K562 (cell line): ENCODE measurements at regions not wholly inside any gene's neighbourhood (a gene's known extent, or its start where the extent isn't known, plus 50 kb on each side); places are given as distances from the start of the nearest gene placed in this dataset.

Experiments used
- ATAC-seq: fragments of 200-7000 bp; cut with Tn5 transposase; 3 replicates; pipeline ENCODE4 v1.9.1; 2020; ENCODE audit warnings: moderate library complexity
- BruUV-seq: library from RNA; stranded (reverse); fragments of 400-500 nt; replicated peaks from 2 replicates; lab custom pipeline; 2021; lab: Mats Ljungman, UMichigan
- CTCF ChIA-PET: fragments of 300-600 bp; formaldehyde crosslinking; extraction: SDS; loops from one replicate; lab custom pipeline; 2021; ENCODE audit warnings: low intra/inter-chr PET ratio; lab: Yijun Ruan, JAX
- POLR2A ChIA-PET: fragments of 300-600, 350-650 bp; sonication (Branson Sonifier 250); formaldehyde crosslinking; extraction: SDS; loops from one replicate; lab custom pipeline; 2021; ENCODE audit warnings: antibody characterized with exemption, inconsistent platforms; lab: Yijun Ruan, JAX
- DNase-seq, 4 experiments: peaks; one replicate each; pipeline versions ENCODE4 v3.0.0 to v3.0.0-alpha.2; 2011 to 2018; ENCODE audit warnings: low spot score in 3 of 4, mixed read lengths in 3 of 4; ENCODE audit errors: extremely low read depth in 1 of 4
- FAIRE-seq: peaks from 2 replicates; lab custom pipeline; 2011; peaks lifted over from hg19 to GRCh38; lab: Jason Lieb, UNC
- H2AFZ ChIP-seq: 2 replicates; pipeline ENCODE4 v1.6.0; 2011; ENCODE audit warnings: low read depth, low read length, control low read depth, inconsistent platforms
- H3K27ac ChIP-seq: fragments of 200-600 bp; 3 replicates; pipeline ENCODE4 v1.8.0; 2011; ENCODE audit warnings: low read depth, mild to moderate bottlenecking, control low read depth, inconsistent platforms, low read length, moderate library complexity, mixed read lengths; ENCODE audit errors: extremely low read depth
- H3K27me3 ChIP-seq, 2 experiments: fragments of 300-600 bp in 1 of 2; 2 replicates in 1 of 2; 3 replicates in 1 of 2; pipeline versions ENCODE4 v1.6.0 to v1.8.0; 2011; ENCODE audit warnings: inconsistent platforms in 2 of 2, low read length in 2 of 2, mild to moderate bottlenecking in 1 of 2, mixed read lengths in 1 of 2, moderate library complexity in 1 of 2; ENCODE audit not compliant: control insufficient read depth in 2 of 2, insufficient read depth in 2 of 2
- H3K36me3 ChIP-seq: fragments of 300-600 bp; 3 replicates; pipeline ENCODE4 v1.8.0; 2011; ENCODE audit warnings: mild to moderate bottlenecking, low read length, inconsistent platforms; ENCODE audit not compliant: control insufficient read depth, insufficient read depth
- H3K4me1 ChIP-seq, 2 experiments: fragments of 200-600 bp in 1 of 2; replicated peaks in 1 of 2; 2 replicates in 1 of 2; 3 replicates in 1 of 2; pipeline versions ENCODE4 v1.5.1 to v1.8.0; 2011; ENCODE audit warnings: inconsistent platforms in 2 of 2, low read length in 2 of 2, mild to moderate bottlenecking in 1 of 2, mixed read lengths in 1 of 2, moderate library complexity in 1 of 2; ENCODE audit not compliant: control insufficient read depth in 2 of 2, insufficient read depth in 2 of 2
- H3K4me2 ChIP-seq: 2 replicates; pipeline ENCODE4 v1.6.1; 2011; ENCODE audit warnings: low read length, control low read depth, inconsistent platforms, mixed read lengths; ENCODE audit not compliant: insufficient read depth
- H3K4me3 ChIP-seq: fragments of 200-600 bp; sonication (generic), shearing (Covaris generic); 2 replicates; pipeline ENCODE4 v1.5.1; 2016; ENCODE audit warnings: control low read depth, inconsistent platforms
- H3K79me2 ChIP-seq: fragments of 200-600 bp; 3 replicates; pipeline ENCODE4 v1.8.0; 2011; ENCODE audit warnings: low read length, inconsistent platforms; ENCODE audit not compliant: control insufficient read depth, insufficient read depth
- H3K9ac ChIP-seq, 2 experiments: 2 replicates each; pipeline versions ENCODE4 v1.6.0 to v1.6.1; 2011; ENCODE audit warnings: low read depth in 2 of 2, low read length in 2 of 2, control low read depth in 1 of 2, inconsistent platforms in 1 of 2, mild to moderate bottlenecking in 1 of 2, mixed read lengths in 1 of 2; ENCODE audit not compliant: insufficient read depth in 1 of 2
- H3K9me1 ChIP-seq: one replicate; pipeline ENCODE4 v1.6.0; 2011; ENCODE audit warnings: inconsistent platforms, mild to moderate bottlenecking, low read length, moderate library complexity; ENCODE audit not compliant: control insufficient read depth, insufficient read depth
- H3K9me3 ChIP-seq: replicated peaks from 2 replicates; pipeline ENCODE4 v1.5.1; 2011; ENCODE audit warnings: low read depth, low read length, inconsistent platforms; ENCODE audit not compliant: control insufficient read depth, insufficient read depth
- H4K20me1 ChIP-seq: replicated peaks from 2 replicates; pipeline ENCODE4 v1.6.1; 2011; ENCODE audit warnings: low read length, inconsistent platforms, mixed read lengths; ENCODE audit not compliant: control insufficient read depth, insufficient read depth
- ZNF239 ChIP-seq: fragments of 250-450 bp; sonication (Bioruptor Pico); IDR thresholded peaks from 2 replicates; pipeline ENCODE4 v1.4.0; 2020; ENCODE audit warnings: mild to moderate bottlenecking
- WGBS: fragments of 100-300 bp; shearing (Covaris generic); methylation state at CpG from one replicate; pipeline ENCODE4 v1.1.6; 2016; ENCODE audit warnings: low coverage, mixed read lengths; ENCODE audit not compliant: insufficient coverage; ENCODE audit errors: missing lambda C conversion rate; 5-methylcytosine and 5-hydroxymethylcytosine counted together
- in situ Hi-C: fragments of 300-500 bp; cut with MboI; formaldehyde crosslinking; loops from 4 replicates; pipeline ENCODE4 v1.15.0; 2018; ENCODE audit warnings: inconsistent platforms, mixed read lengths
- intact Hi-C: fragments of 100-400 bp; cut with micrococcal nuclease; formaldehyde crosslinking; loops from 2 replicates; pipeline ENCODE4 v1.14.2; 2022
- TF ChIP-seq, protein P1 (sequence below): sonication (generic); formaldehyde crosslinking; IDR thresholded peaks from 2 replicates; pipeline ENCODE4 v1.8.1; 2023; ENCODE audit warnings: mild to moderate bottlenecking, missing genetic modification reagents

DNA sequence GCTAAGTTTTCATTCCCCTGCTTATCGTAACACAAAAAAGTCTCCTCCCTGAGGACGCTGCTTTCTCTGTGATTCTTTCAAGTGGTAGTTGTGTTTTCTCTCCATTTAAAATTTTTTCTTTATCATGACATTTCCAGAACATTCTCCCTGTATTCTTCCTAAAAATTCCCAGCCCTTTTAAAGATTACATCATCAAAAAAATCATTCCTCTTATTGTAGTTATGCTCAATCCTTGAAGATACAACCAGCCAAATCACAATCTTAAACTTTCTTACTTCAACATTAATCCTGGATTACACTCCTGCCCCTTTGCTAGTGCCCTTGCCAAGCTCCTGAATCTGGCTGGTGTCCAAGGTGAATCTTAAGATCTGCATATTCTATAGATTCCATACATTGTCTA is 163.7 kb upstream of the CBLB start (continued):
- TF ChIP-seq ZNF239 = no peak

DNA sequence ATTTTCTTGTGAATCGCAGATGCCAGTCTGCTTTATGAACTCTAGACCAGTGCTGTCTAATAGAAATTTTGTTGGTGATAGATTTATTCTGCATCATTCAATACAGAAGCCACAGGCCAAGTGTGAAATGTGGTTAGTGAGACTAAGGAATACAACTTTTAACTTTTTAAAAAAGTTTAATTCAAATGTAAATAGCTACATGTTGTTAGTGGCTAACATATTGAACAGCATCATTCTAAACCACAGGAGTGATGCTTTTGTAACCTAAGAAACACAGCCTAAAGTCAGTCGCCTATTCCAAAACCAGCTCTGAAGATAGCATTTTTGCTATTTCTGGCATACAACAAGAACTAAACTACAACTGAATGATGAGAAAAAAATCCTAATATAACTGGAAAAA is 164.8 kb upstream of the CBLB start:
- intact Hi-C loops (no loop called here), in situ Hi-C loops (no loop called here)
- Histone ChIP-seq H3K79me2 (no peaks in the 10 kb centered on the region), H3K27me3 (no peaks in the 10 kb centered on the region), H3K4me2 (no peak overlapping the region), H3K9ac (no peak overlapping the region), H3K9me1 (no peaks in the 10 kb centered on the region), H3K36me3 (no peaks in the 10 kb centered on the region), H2AFZ (no peak overlapping the region), H4K20me1 (no peaks in the 10 kb centered on the region), H3K4me3 (no peak overlapping the region), H3K27ac (no peak overlapping the region), H3K9me3 (no peaks in the 10 kb centered on the region), H3K4me1 (no peaks in the 10 kb centered on the region)
- no peak for FAIRE-seq
- ChIA-PET CTCF (no interaction called here), POLR2A (no interaction called here)
- TF ChIP-seq, protein P1, sequence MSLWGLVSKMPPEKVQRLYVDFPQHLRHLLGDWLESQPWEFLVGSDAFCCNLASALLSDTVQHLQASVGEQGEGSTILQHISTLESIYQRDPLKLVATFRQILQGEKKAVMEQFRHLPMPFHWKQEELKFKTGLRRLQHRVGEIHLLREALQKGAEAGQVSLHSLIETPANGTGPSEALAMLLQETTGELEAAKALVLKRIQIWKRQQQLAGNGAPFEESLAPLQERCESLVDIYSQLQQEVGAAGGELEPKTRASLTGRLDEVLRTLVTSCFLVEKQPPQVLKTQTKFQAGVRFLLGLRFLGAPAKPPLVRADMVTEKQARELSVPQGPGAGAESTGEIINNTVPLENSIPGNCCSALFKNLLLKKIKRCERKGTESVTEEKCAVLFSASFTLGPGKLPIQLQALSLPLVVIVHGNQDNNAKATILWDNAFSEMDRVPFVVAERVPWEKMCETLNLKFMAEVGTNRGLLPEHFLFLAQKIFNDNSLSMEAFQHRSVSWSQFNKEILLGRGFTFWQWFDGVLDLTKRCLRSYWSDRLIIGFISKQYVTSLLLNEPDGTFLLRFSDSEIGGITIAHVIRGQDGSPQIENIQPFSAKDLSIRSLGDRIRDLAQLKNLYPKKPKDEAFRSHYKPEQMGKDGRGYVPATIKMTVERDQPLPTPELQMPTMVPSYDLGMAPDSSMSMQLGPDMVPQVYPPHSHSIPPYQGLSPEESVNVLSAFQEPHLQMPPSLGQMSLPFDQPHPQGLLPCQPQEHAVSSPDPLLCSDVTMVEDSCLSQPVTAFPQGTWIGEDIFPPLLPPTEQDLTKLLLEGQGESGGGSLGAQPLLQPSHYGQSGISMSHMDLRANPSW = no peak
- ATAC-seq = no peak
- WGBS = 52% methylated on average over 2 of the region's 2 CpGs
- no peak for DNase-seq
- BruUV-seq = no TSS peak
